Fibroblast of lung (primary cell): ENCODE measurements at regions not wholly inside any gene's neighbourhood (a gene's known extent, or its start where the extent isn't known, plus 50 kb on each side); places are given as distances from the start of the nearest gene placed in this dataset.

ENCODE experiments used
- DNase-seq, 2 donors: peaks; one replicate each; pipeline versions ENCODE4 v3.0.0 to v3.0.0-alpha.2; 2010; ENCODE audit warnings: low read depth in 2 of 2
- H2AFZ ChIP-seq: 2 replicates; pipeline ENCODE4 v1.5.1; 2012; ENCODE audit warnings: low read length, control low read depth, inconsistent platforms
- H3K27ac ChIP-seq: 2 replicates; pipeline ENCODE4 v1.5.1; 2011; ENCODE audit warnings: low read length, control low read depth; ENCODE audit not compliant: insufficient read depth
- H3K27me3 ChIP-seq: 2 replicates; pipeline ENCODE4 v1.5.1; 2011; ENCODE audit warnings: mild to moderate bottlenecking, low read length; ENCODE audit not compliant: control insufficient read depth, insufficient read depth
- H3K36me3 ChIP-seq: 2 replicates; pipeline ENCODE4 v1.5.1; 2011; ENCODE audit warnings: low read length; ENCODE audit not compliant: control insufficient read depth, insufficient read depth
- H3K4me1 ChIP-seq: 2 replicates; pipeline ENCODE4 v1.5.1; 2011; ENCODE audit warnings: low read length; ENCODE audit not compliant: control insufficient read depth, insufficient read depth; ENCODE audit errors: extremely low read depth
- H3K4me2 ChIP-seq: 2 replicates; pipeline ENCODE4 v1.5.1; 2011; ENCODE audit warnings: low read length, control low read depth; ENCODE audit not compliant: insufficient read depth; ENCODE audit errors: extremely low read depth
- H3K4me3 ChIP-seq, 4 experiments: fragments of 200-600 bp in 1 of 4; sonication (generic) in 1 of 4; replicated peaks in 1 of 4; 2 replicates each; pipeline ENCODE4 v1.5.1; 2011 to 2016; ENCODE audit warnings: low read length in 4 of 4, low read depth in 3 of 4, mild to moderate bottlenecking in 3 of 4, control low read depth in 2 of 4, inconsistent platforms in 1 of 4, mixed read lengths in 1 of 4; ENCODE audit not compliant: insufficient read depth in 1 of 4; ENCODE audit errors: control extremely low read depth in 1 of 4
- H3K79me2 ChIP-seq: 2 replicates; pipeline ENCODE4 v1.5.1; 2012; ENCODE audit warnings: mild to moderate bottlenecking, low read length, inconsistent platforms; ENCODE audit not compliant: control insufficient read depth, insufficient read depth
- H3K9ac ChIP-seq: 2 replicates; pipeline ENCODE4 v1.5.1; 2011; ENCODE audit warnings: mild to moderate bottlenecking, low read length, control low read depth; ENCODE audit not compliant: insufficient read depth
- H3K9me3 ChIP-seq: 2 replicates; pipeline ENCODE4 v1.5.1; 2012; ENCODE audit warnings: low read depth, low read length; ENCODE audit not compliant: control insufficient read depth, insufficient read depth
- H4K20me1 ChIP-seq: 2 replicates; pipeline ENCODE4 v1.5.1; 2011; ENCODE audit warnings: low read length; ENCODE audit not compliant: control insufficient read depth, insufficient read depth; ENCODE audit errors: extremely low read depth
- EZH2 ChIP-seq: IDR thresholded peaks from 2 replicates; pipeline ENCODE4 v1.5.1; 2012; ENCODE audit warnings: low read length, control low read depth, mild to moderate bottlenecking; ENCODE audit errors: missing control alignments
- TF ChIP-seq, protein P1 (sequence below), 2 donors: IDR thresholded peaks in 1 of 2; conservative IDR thresholded peaks in 1 of 2; 1 replicate in 1 of 2; 2 replicates in 1 of 2; pipeline ENCODE4 v1.5.1; 2011 to 2012; ENCODE audit warnings: low read length in 2 of 2, control low read depth in 1 of 2, inconsistent platforms in 1 of 2, low read depth in 1 of 2, mild to moderate bottlenecking in 1 of 2

DNA sequence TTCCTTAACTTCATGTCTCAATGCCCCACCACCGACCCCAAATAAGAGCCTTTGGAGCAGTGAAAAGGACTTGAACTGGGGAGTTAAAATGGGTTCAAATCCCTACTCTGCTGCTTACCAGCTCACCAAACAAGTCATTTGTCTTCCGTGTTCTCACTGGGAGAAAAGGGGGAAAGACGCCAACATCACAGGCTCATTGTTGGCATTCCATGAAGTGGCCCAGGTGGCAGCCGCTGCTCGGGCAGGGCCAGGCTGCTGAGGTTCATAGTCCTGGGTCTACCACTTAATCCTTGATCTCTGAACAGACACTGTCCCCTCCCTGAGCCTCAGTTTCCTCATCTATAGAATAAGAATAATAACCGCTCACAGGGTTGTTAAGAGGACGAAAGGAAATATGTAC is 103.0 kb downstream of the APOB start:
- no peak overlapping the region for H2AFZ ChIP-seq
- H3K27me3 ChIP-seq, result no peaks in the 10 kb centered on the region
- no peak for DNase-seq
- no peaks in the 10 kb centered on the region for H3K9me3 ChIP-seq
- H3K4me3 ChIP-seq, result no peak overlapping the region
- no peaks in the 10 kb centered on the region for H3K4me1 ChIP-seq
- no peaks in the 10 kb centered on the region for H3K79me2 ChIP-seq
- H3K4me2 ChIP-seq, result no peak overlapping the region
- no peaks in the 10 kb centered on the region for H4K20me1 ChIP-seq
- no peak overlapping the region for H3K9ac ChIP-seq
- no peaks in the 10 kb centered on the region for H3K36me3 ChIP-seq
- H3K27ac ChIP-seq, result no peak overlapping the region
- no peak for TF ChIP-seq EZH2
- TF ChIP-seq, protein P1, sequence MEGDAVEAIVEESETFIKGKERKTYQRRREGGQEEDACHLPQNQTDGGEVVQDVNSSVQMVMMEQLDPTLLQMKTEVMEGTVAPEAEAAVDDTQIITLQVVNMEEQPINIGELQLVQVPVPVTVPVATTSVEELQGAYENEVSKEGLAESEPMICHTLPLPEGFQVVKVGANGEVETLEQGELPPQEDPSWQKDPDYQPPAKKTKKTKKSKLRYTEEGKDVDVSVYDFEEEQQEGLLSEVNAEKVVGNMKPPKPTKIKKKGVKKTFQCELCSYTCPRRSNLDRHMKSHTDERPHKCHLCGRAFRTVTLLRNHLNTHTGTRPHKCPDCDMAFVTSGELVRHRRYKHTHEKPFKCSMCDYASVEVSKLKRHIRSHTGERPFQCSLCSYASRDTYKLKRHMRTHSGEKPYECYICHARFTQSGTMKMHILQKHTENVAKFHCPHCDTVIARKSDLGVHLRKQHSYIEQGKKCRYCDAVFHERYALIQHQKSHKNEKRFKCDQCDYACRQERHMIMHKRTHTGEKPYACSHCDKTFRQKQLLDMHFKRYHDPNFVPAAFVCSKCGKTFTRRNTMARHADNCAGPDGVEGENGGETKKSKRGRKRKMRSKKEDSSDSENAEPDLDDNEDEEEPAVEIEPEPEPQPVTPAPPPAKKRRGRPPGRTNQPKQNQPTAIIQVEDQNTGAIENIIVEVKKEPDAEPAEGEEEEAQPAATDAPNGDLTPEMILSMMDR (conservative IDR thresholded peaks at IDR 0.05 in 1 of 2, IDR thresholded peaks at IDR 0.05 in 1 of 2; ENCODE audit: low read depth in 1 of 2, low read length in 2 of 2), result no peak

DNA sequence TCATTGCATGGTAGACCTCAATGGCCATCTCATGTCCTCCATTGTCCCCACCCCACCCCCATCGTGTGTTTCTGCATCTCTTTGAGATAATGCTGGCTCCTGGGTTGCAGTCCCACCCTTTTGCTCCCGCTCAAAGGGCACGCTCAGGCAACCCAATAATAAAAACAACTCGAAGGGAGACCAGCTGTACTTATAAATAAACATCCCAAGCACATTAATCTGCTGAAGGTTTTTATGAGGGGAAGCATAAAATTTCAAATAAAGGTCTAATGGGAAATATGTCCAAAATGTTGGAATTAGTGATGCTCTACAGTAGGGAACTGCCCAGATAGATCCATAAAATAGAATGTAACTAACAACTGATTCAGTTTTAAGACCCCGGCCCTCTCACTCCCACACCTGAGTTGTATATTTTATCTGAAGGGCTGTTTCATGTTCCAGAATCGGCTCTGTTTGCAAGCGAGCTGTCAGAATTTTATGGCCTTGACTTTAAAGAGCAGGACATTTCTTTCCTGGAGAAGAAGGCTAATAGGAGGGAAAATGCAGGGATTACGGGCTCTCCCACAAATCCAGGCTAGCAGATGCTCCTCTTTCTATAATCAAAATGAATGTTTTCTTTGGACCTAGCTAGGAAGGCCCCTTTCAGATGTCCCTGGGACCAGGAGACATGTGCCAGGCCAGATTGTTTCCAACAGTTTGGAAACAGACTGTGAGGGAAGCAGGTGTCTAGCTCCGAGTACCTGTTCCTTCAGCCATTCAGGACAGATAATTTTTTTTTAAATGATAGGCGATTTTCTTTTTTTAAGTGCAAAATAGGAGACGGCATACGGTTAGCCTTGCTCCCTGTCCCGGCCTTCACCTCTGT is 103.7 kb downstream of the APOB start:
- H2AFZ ChIP-seq, result no peak overlapping the region
- H3K9me3 ChIP-seq, result no peaks in the 10 kb centered on the region
- no peaks in the 10 kb centered on the region for H3K27me3 ChIP-seq
- H3K4me1 ChIP-seq, result no peaks in the 10 kb centered on the region
- no peak overlapping the region for H3K4me3 ChIP-seq
- TF ChIP-seq EZH2, result no peak
- TF ChIP-seq, protein P1 (conservative IDR thresholded peaks at IDR 0.05 in 1 of 2, IDR thresholded peaks at IDR 0.05 in 1 of 2; ENCODE audit: low read depth in 1 of 2, low read length in 2 of 2), result no peak
- no peak overlapping the region for H3K27ac ChIP-seq
- no peaks in the 10 kb centered on the region for H3K79me2 ChIP-seq
- DNase-seq, result no peak
- H3K36me3 ChIP-seq, result no peaks in the 10 kb centered on the region
- no peaks in the 10 kb centered on the region for H4K20me1 ChIP-seq
- no peak overlapping the region for H3K4me2 ChIP-seq
- no peak overlapping the region for H3K9ac ChIP-seq

DNA sequence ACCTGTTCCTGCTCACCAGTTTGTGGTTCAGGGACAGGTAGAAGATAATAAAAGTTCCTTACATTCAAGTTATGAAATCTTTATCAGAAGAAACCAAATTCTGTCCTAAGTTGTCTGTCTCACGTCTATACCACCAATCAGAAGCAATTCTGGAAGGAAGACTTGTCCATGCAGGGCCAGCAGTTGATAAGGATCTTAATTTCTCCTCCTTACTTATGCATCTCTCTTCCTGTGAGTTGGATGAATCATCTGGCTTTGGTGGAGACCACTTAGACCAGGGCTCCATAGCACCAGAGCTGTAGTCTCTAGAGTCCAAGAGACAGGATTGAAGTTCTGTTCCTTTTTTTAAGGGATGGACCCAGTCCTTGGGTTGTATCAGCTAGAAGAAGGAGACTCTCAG is 106.5 kb downstream of the APOB start:
- Histone ChIP-seq H3K36me3 (no peaks in the 10 kb centered on the region), H3K9me3 (no peaks in the 10 kb centered on the region), H3K4me3 (no peak overlapping the region), H3K79me2 (no peaks in the 10 kb centered on the region), H4K20me1 (no peaks in the 10 kb centered on the region), H2AFZ (no peak overlapping the region), H3K4me2 (no peak overlapping the region), H3K9ac (no peak overlapping the region), H3K27ac (no peak overlapping the region), H3K4me1 (no peaks in the 10 kb centered on the region), H3K27me3 (no peaks in the 10 kb centered on the region)
- TF ChIP-seq, protein P1 (conservative IDR thresholded peaks at IDR 0.05 in 1 of 2, IDR thresholded peaks at IDR 0.05 in 1 of 2; ENCODE audit: low read depth in 1 of 2, low read length in 2 of 2), result no peak
- no peak for TF ChIP-seq EZH2
- no peak for DNase-seq
